K562 (cell line): ENCODE measurements at regions not wholly inside any gene's neighbourhood (a gene's known extent, or its start where the extent isn't known, plus 50 kb on each side); places are given as distances from the start of the nearest gene placed in this dataset.

Experiments
- ATAC-seq: fragments of 200-7000 bp; cut with Tn5 transposase; 3 replicates; pipeline ENCODE4 v1.9.1; 2020; ENCODE audit warnings: moderate library complexity
- BruUV-seq: library from RNA; stranded (reverse); fragments of 400-500 nt; replicated peaks from 2 replicates; lab custom pipeline; 2021; lab: Mats Ljungman, UMichigan
- CTCF ChIA-PET: fragments of 300-600 bp; formaldehyde crosslinking; extraction: SDS; loops from one replicate; lab custom pipeline; 2021; ENCODE audit warnings: low intra/inter-chr PET ratio; lab: Yijun Ruan, JAX
- POLR2A ChIA-PET: fragments of 300-600, 350-650 bp; sonication (Branson Sonifier 250); formaldehyde crosslinking; extraction: SDS; loops from one replicate; lab custom pipeline; 2021; ENCODE audit warnings: antibody characterized with exemption, inconsistent platforms; lab: Yijun Ruan, JAX
- DNase-seq, 4 experiments: peaks; one replicate each; pipeline versions ENCODE4 v3.0.0 to v3.0.0-alpha.2; 2011 to 2018; ENCODE audit warnings: low spot score in 3 of 4, mixed read lengths in 3 of 4; ENCODE audit errors: extremely low read depth in 1 of 4
- FAIRE-seq: peaks from 2 replicates; lab custom pipeline; 2011; peaks lifted over from hg19 to GRCh38; lab: Jason Lieb, UNC
- H2AFZ ChIP-seq: 2 replicates; pipeline ENCODE4 v1.6.0; 2011; ENCODE audit warnings: low read depth, low read length, control low read depth, inconsistent platforms
- H3K27ac ChIP-seq: fragments of 200-600 bp; 3 replicates; pipeline ENCODE4 v1.8.0; 2011; ENCODE audit warnings: low read depth, mild to moderate bottlenecking, control low read depth, inconsistent platforms, low read length, moderate library complexity, mixed read lengths; ENCODE audit errors: extremely low read depth
- H3K27me3 ChIP-seq, 2 experiments: fragments of 300-600 bp in 1 of 2; 2 replicates in 1 of 2; 3 replicates in 1 of 2; pipeline versions ENCODE4 v1.6.0 to v1.8.0; 2011; ENCODE audit warnings: inconsistent platforms in 2 of 2, low read length in 2 of 2, mild to moderate bottlenecking in 1 of 2, mixed read lengths in 1 of 2, moderate library complexity in 1 of 2; ENCODE audit not compliant: control insufficient read depth in 2 of 2, insufficient read depth in 2 of 2
- H3K36me3 ChIP-seq: fragments of 300-600 bp; 3 replicates; pipeline ENCODE4 v1.8.0; 2011; ENCODE audit warnings: mild to moderate bottlenecking, low read length, inconsistent platforms; ENCODE audit not compliant: control insufficient read depth, insufficient read depth
- H3K4me1 ChIP-seq, 2 experiments: fragments of 200-600 bp in 1 of 2; replicated peaks in 1 of 2; 2 replicates in 1 of 2; 3 replicates in 1 of 2; pipeline versions ENCODE4 v1.5.1 to v1.8.0; 2011; ENCODE audit warnings: inconsistent platforms in 2 of 2, low read length in 2 of 2, mild to moderate bottlenecking in 1 of 2, mixed read lengths in 1 of 2, moderate library complexity in 1 of 2; ENCODE audit not compliant: control insufficient read depth in 2 of 2, insufficient read depth in 2 of 2
- H3K4me2 ChIP-seq: 2 replicates; pipeline ENCODE4 v1.6.1; 2011; ENCODE audit warnings: low read length, control low read depth, inconsistent platforms, mixed read lengths; ENCODE audit not compliant: insufficient read depth
- H3K4me3 ChIP-seq: fragments of 200-600 bp; sonication (generic), shearing (Covaris generic); 2 replicates; pipeline ENCODE4 v1.5.1; 2016; ENCODE audit warnings: control low read depth, inconsistent platforms
- H3K79me2 ChIP-seq: fragments of 200-600 bp; 3 replicates; pipeline ENCODE4 v1.8.0; 2011; ENCODE audit warnings: low read length, inconsistent platforms; ENCODE audit not compliant: control insufficient read depth, insufficient read depth
- H3K9ac ChIP-seq, 2 experiments: 2 replicates each; pipeline versions ENCODE4 v1.6.0 to v1.6.1; 2011; ENCODE audit warnings: low read depth in 2 of 2, low read length in 2 of 2, control low read depth in 1 of 2, inconsistent platforms in 1 of 2, mild to moderate bottlenecking in 1 of 2, mixed read lengths in 1 of 2; ENCODE audit not compliant: insufficient read depth in 1 of 2
- H3K9me1 ChIP-seq: one replicate; pipeline ENCODE4 v1.6.0; 2011; ENCODE audit warnings: inconsistent platforms, mild to moderate bottlenecking, low read length, moderate library complexity; ENCODE audit not compliant: control insufficient read depth, insufficient read depth
- H3K9me3 ChIP-seq: replicated peaks from 2 replicates; pipeline ENCODE4 v1.5.1; 2011; ENCODE audit warnings: low read depth, low read length, inconsistent platforms; ENCODE audit not compliant: control insufficient read depth, insufficient read depth
- H4K20me1 ChIP-seq: replicated peaks from 2 replicates; pipeline ENCODE4 v1.6.1; 2011; ENCODE audit warnings: low read length, inconsistent platforms, mixed read lengths; ENCODE audit not compliant: control insufficient read depth, insufficient read depth
- ARNT ChIP-seq, 2 experiments: fragments of 450-650 bp; IDR thresholded peaks; 2 replicates each; pipeline ENCODE4 v1.6.1; 2016; ENCODE audit warnings: mild to moderate bottlenecking in 1 of 2
- CAMTA2 ChIP-seq: fragments of 250-450 bp; sonication (Bioruptor Pico); conservative IDR thresholded peaks from 2 replicates; pipeline ENCODE4 v1.5.1; 2022
- CGGBP1 ChIP-seq: fragments of 250-450 bp; sonication (Bioruptor Pico); IDR thresholded peaks from 2 replicates; pipeline ENCODE4 v1.9.0; 2021; ENCODE audit warnings: mild to moderate bottlenecking
- ETV5 ChIP-seq: sonication (generic); formaldehyde crosslinking; IDR thresholded peaks from 2 replicates; pipeline ENCODE4 v1.4.0; 2020; ENCODE audit warnings: low read depth, mild to moderate bottlenecking, missing genetic modification reagents
- HMGN3 ChIP-seq: IDR thresholded peaks from 2 replicates; pipeline ENCODE4 v1.6.1; 2011; ENCODE audit warnings: borderline replicate concordance, low read depth, mild to moderate bottlenecking, mixed read lengths, low read length; ENCODE audit not compliant: insufficient read length; ENCODE audit errors: extremely low read depth
- TARDBP ChIP-seq: fragments of 450-650 bp; IDR thresholded peaks from 2 replicates; pipeline ENCODE4 v1.6.1; 2016
- THRAP3 ChIP-seq: fragments of 450-650 bp; IDR thresholded peaks from 2 replicates; pipeline ENCODE4 v1.6.1; 2016; ENCODE audit warnings: mild to moderate bottlenecking, inconsistent platforms, borderline replicate concordance
- ZBTB5 ChIP-seq: fragments of 450-650 bp; IDR thresholded peaks from 2 replicates; pipeline ENCODE4 v1.6.1; 2017; ENCODE audit warnings: antibody characterized with exemption
- ZNF395 ChIP-seq: fragments of 200-800 bp; sonication (Bioruptor generic); IDR thresholded peaks from 2 replicates; pipeline ENCODE4 v1.6.1; 2017; ENCODE audit warnings: missing genetic modification characterization, missing compliant biosample characterization
- ZNF785 ChIP-seq: fragments of 250-450 bp; sonication (Bioruptor Pico); IDR thresholded peaks from 2 replicates; pipeline ENCODE4 v1.4.0; 2020; ENCODE audit warnings: mild to moderate bottlenecking
- WGBS: fragments of 100-300 bp; shearing (Covaris generic); methylation state at CpG from one replicate; pipeline ENCODE4 v1.1.6; 2016; ENCODE audit warnings: low coverage, mixed read lengths; ENCODE audit not compliant: insufficient coverage; ENCODE audit errors: missing lambda C conversion rate; 5-methylcytosine and 5-hydroxymethylcytosine counted together
- in situ Hi-C: fragments of 300-500 bp; cut with MboI; formaldehyde crosslinking; loops from 4 replicates; pipeline ENCODE4 v1.15.0; 2018; ENCODE audit warnings: inconsistent platforms, mixed read lengths
- intact Hi-C: fragments of 100-400 bp; cut with micrococcal nuclease; formaldehyde crosslinking; loops from 2 replicates; pipeline ENCODE4 v1.14.2; 2022
- TF ChIP-seq, protein P1 (sequence below): fragments of 200-400 bp; formaldehyde crosslinking; IDR thresholded peaks from 2 replicates; pipeline ENCODE4 v1.6.1; 2017; ENCODE audit warnings: mild to moderate bottlenecking, low read depth, low read length, moderate library complexity
- TF ChIP-seq, protein P2 (sequence below): fragments of 250-450 bp; sonication (Bioruptor Pico); IDR thresholded peaks from 2 replicates; pipeline ENCODE4 v1.5.0; 2021
- TF ChIP-seq, protein P3 (sequence below), 2 experiments: IDR thresholded peaks; 2 replicates each; pipeline ENCODE4 v1.6.1; 2011; ENCODE audit warnings: borderline replicate concordance in 1 of 2, control low read depth in 1 of 2, low read depth in 1 of 2, low read length in 1 of 2, mild to moderate bottlenecking in 1 of 2, mixed read lengths in 1 of 2, moderate library complexity in 1 of 2; ENCODE audit not compliant: insufficient read depth in 1 of 2, insufficient read length in 1 of 2, poor library complexity in 1 of 2, severe bottlenecking in 1 of 2; ENCODE audit errors: extremely low read depth in 1 of 2

GRCh38 chr6:93524671-93525451 lies 105.5 kb upstream of the EPHA7 start:
- BruUV-seq: no TSS peak
- CTCF ChIA-PET: no interaction called here
- no peak for TF ChIP-seq ZBTB5
- no peak for TF ChIP-seq CAMTA2 (CRISPR knock-in tag)
- no peak for TF ChIP-seq ETV5 (CRISPR knock-in tag)
- TF ChIP-seq HMGN3: no peak
- TF ChIP-seq TARDBP: no peak
- no peak for TF ChIP-seq ARNT (IDR thresholded peaks at IDR 0.05)
- TF ChIP-seq ZNF395 (CRISPR knock-in tag): no peak
- no peak for TF ChIP-seq CGGBP1 (CRISPR knock-in tag)
- TF ChIP-seq, protein P1, sequence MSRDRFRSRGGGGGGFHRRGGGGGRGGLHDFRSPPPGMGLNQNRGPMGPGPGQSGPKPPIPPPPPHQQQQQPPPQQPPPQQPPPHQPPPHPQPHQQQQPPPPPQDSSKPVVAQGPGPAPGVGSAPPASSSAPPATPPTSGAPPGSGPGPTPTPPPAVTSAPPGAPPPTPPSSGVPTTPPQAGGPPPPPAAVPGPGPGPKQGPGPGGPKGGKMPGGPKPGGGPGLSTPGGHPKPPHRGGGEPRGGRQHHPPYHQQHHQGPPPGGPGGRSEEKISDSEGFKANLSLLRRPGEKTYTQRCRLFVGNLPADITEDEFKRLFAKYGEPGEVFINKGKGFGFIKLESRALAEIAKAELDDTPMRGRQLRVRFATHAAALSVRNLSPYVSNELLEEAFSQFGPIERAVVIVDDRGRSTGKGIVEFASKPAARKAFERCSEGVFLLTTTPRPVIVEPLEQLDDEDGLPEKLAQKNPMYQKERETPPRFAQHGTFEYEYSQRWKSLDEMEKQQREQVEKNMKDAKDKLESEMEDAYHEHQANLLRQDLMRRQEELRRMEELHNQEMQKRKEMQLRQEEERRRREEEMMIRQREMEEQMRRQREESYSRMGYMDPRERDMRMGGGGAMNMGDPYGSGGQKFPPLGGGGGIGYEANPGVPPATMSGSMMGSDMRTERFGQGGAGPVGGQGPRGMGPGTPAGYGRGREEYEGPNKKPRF: no peak
- no peak for TF ChIP-seq THRAP3
- no peak for TF ChIP-seq ZNF785 (CRISPR knock-in tag)
- TF ChIP-seq, protein P2, sequence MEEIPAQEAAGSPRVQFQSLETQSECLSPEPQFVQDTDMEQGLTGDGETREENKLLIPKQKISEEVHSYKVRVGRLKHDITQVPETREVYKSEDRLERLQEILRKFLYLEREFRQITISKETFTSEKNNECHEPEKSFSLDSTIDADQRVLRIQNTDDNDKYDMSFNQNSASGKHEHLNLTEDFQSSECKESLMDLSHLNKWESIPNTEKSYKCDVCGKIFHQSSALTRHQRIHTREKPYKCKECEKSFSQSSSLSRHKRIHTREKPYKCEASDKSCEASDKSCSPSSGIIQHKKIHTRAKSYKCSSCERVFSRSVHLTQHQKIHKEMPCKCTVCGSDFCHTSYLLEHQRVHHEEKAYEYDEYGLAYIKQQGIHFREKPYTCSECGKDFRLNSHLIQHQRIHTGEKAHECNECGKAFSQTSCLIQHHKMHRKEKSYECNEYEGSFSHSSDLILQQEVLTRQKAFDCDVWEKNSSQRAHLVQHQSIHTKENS: no peak
- TF ChIP-seq, protein P3, sequence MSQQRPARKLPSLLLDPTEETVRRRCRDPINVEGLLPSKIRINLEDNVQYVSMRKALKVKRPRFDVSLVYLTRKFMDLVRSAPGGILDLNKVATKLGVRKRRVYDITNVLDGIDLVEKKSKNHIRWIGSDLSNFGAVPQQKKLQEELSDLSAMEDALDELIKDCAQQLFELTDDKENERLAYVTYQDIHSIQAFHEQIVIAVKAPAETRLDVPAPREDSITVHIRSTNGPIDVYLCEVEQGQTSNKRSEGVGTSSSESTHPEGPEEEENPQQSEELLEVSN (IDR thresholded peaks at IDR 0.05; ENCODE audit: borderline replicate concordance in 1 of 2, extremely low read depth in 1 of 2, insufficient read depth in 1 of 2, insufficient read length in 1 of 2, low read depth in 1 of 2, low read length in 1 of 2, poor library complexity in 1 of 2, severe bottlenecking in 1 of 2): no peak

More at GRCh38 chr6:93524671-93525451, 105.5 kb upstream of the EPHA7 start:
- Histone ChIP-seq H4K20me1 (no peaks in the 10 kb centered on the region), H3K27ac (no peak overlapping the region), H3K36me3 (no peaks in the 10 kb centered on the region), H3K9me3 (no peaks in the 10 kb centered on the region), H3K27me3 (no peaks in the 10 kb centered on the region), H3K4me1 (no peaks in the 10 kb centered on the region), H3K79me2 (no peaks in the 10 kb centered on the region), H3K9ac (no peak overlapping the region), H3K9me1 (no peaks in the 10 kb centered on the region), H2AFZ (no peak overlapping the region), H3K4me2 (no peak overlapping the region), H3K4me3 (no peak overlapping the region)
- in situ Hi-C loops (no loop called here), intact Hi-C loops (no loop called here)
- ATAC-seq (no peak), FAIRE-seq (no peak), DNase-seq (no peak)
- POLR2A ChIA-PET: no interaction called here
- WGBS: 0% methylated on average over 6 of the region's 6 CpGs
